ENCODE measurements at regions not wholly inside any gene's neighbourhood (a gene's known extent, or its start where the extent isn't known, plus 50 kb on each side); places are given as distances from the start of the nearest gene placed in this dataset.

DNA sequence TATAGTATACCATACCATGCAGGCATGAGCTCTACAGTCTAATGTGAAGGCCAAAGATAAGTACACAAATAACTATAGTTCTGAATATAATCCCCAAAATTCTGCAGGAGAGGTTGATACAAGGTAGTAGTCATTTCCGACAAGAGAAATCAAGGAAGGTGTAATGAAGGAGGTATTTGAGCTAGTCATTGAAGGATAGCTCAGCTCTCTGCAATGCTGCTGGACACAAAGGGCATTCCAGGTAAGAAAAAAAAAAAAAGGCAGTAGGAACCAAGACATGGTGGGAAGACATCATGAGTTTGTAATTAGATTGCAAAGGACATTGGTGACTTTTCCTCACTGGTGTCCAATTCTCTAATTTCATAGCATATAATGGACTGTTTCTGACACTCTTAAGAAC lies 285.3 kb downstream of the AHR start:
- TF ChIP-seq ELF1 (IDR thresholded peaks at IDR 0.05; ENCODE audit: borderline replicate concordance, low read depth): no peak
- TF ChIP-seq CBX3 (IDR thresholded peaks at IDR 0.05; ENCODE audit: low read depth): no peak
- no peak for TF ChIP-seq CEBPB (IDR thresholded peaks at IDR 0.05; ENCODE audit: low read depth)
- TF ChIP-seq JUND (IDR thresholded peaks at IDR 0.05): no peak
- no peak for TF ChIP-seq SIN3A (IDR thresholded peaks at IDR 0.05; ENCODE audit: low read depth)
- TF ChIP-seq SP1 (IDR thresholded peaks at IDR 0.05; ENCODE audit: low read depth): no peak
- no peak for TF ChIP-seq RAD21 (IDR thresholded peaks at IDR 0.05; ENCODE audit: low read depth)
- no peaks in the 10 kb centered on the region for H3K79me2 ChIP-seq (ENCODE audit: insufficient read depth, low read length)
- no peaks in the 10 kb centered on the region for H3K4me1 ChIP-seq (ENCODE audit: control insufficient read depth in 1 of 2, insufficient read depth in 2 of 2, low read length in 2 of 2)
- no peaks in the 10 kb centered on the region for H3K9me3 ChIP-seq (ENCODE audit: control insufficient read depth in 1 of 2, insufficient read depth in 1 of 2, low read depth in 1 of 2, low read length in 2 of 2)
- no peak for ATAC-seq
- no peak overlapping the region for H3K27ac ChIP-seq (ENCODE audit: low read depth, low read length)
- ChIA-PET RAD21 (ENCODE audit: low non-redundant PET in 1 of 2, low total read pairs in 2 of 2, uncharacterized antibody in 2 of 2, unreplicated experiment in 2 of 2) (no interaction called here), POLR2A (no interaction called here), CTCF (no interaction called here)
- intact Hi-C loops (cut with micrococcal nuclease): no loop called here
- no peaks in the 10 kb centered on the region for H3K36me3 ChIP-seq (ENCODE audit: control insufficient read depth in 1 of 2, insufficient read depth in 2 of 2, low read length in 2 of 2)
- no peak for DNase-seq (ENCODE audit: low read depth, low spot score)
- no peak overlapping the region for H3K4me2 ChIP-seq (ENCODE audit: low read length)
- H3K9me2 ChIP-seq (ENCODE audit: insufficient read depth): no peaks in the 10 kb centered on the region
- no TSS peak for BruUV-seq (replicated peaks)
- H3K4me3 ChIP-seq (replicated peaks in 1 of 2; ENCODE audit: low read depth in 1 of 2, low read length in 2 of 2): no peak overlapping the region
- H4K20me1 ChIP-seq (ENCODE audit: insufficient read depth): no peaks in the 10 kb centered on the region
- no peak overlapping the region for H3K9ac ChIP-seq (ENCODE audit: low read length)
- H3K27me3 ChIP-seq (ENCODE audit: insufficient read depth, low read length): no peaks in the 10 kb centered on the region
- H2AFZ ChIP-seq (ENCODE audit: low read depth, low read length, poor library complexity, severe bottlenecking): no peak overlapping the region

- Histone ChIP-seq H4K20me1 (ENCODE audit: insufficient read depth) (no peaks in the 10 kb centered on the region), H3K4me3 (replicated peaks in 1 of 2; ENCODE audit: low read depth in 1 of 2, low read length in 2 of 2) (no peak overlapping the region), H3K36me3 (ENCODE audit: control insufficient read depth in 1 of 2, insufficient read depth in 2 of 2, low read length in 2 of 2) (no peaks in the 10 kb centered on the region), H3K27me3 (ENCODE audit: insufficient read depth, low read length) (no peaks in the 10 kb centered on the region), H3K79me2 (ENCODE audit: insufficient read depth, low read length) (no peaks in the 10 kb centered on the region), H3K9me3 (ENCODE audit: control insufficient read depth in 1 of 2, insufficient read depth in 1 of 2, low read depth in 1 of 2, low read length in 2 of 2) (no peaks in the 10 kb centered on the region), H3K9me2 (ENCODE audit: insufficient read depth) (no peaks in the 10 kb centered on the region), H3K9ac (ENCODE audit: low read length) (no peak overlapping the region), H3K4me1 (ENCODE audit: control insufficient read depth in 1 of 2, insufficient read depth in 2 of 2, low read length in 2 of 2) (no peaks in the 10 kb centered on the region), H3K4me2 (ENCODE audit: low read length) (no peak overlapping the region), H3K27ac (ENCODE audit: low read depth, low read length) (no peak overlapping the region), H2AFZ (ENCODE audit: low read depth, low read length, poor library complexity, severe bottlenecking) (no peak overlapping the region)
- TF ChIP-seq SP1 (IDR thresholded peaks at IDR 0.05; ENCODE audit: low read depth): no peak
- POLR2A ChIA-PET: no interaction called here
- ATAC-seq (no peak), DNase-seq (ENCODE audit: low read depth, low spot score) (no peak)
- CTCF ChIA-PET: no interaction called here
- intact Hi-C loops (cut with micrococcal nuclease): no loop called here
- RAD21 ChIA-PET (ENCODE audit: low non-redundant PET in 1 of 2, low total read pairs in 2 of 2, uncharacterized antibody in 2 of 2, unreplicated experiment in 2 of 2): no interaction called here
- BruUV-seq (replicated peaks): no TSS peak
Measured at GRCh38 chr7:17584822-17585221, 286.4 kb downstream of the AHR start.
